Nephron (organoid): ENCODE measurements at regions not wholly inside any gene's neighbourhood (a gene's known extent, or its start where the extent isn't known, plus 50 kb on each side); places are given as distances from the start of the nearest gene placed in this dataset.

Experiments
- H3K27ac Mint-ChIP-seq, 3 experiments: 2 replicates each; pipeline ENCODE4 v1.8.0; 2020; ENCODE audit warnings: mixed read lengths in 3 of 3, mild to moderate bottlenecking in 2 of 3, moderate library complexity in 1 of 3
- H3K27me3 Mint-ChIP-seq: 2 replicates; pipeline ENCODE4 v1.8.0; 2021; ENCODE audit warnings: low read depth, mild to moderate bottlenecking, moderate library complexity, mixed read lengths
- H3K36me3 Mint-ChIP-seq: 2 replicates; pipeline ENCODE4 v1.8.0; 2020; ENCODE audit warnings: low read depth, mixed read lengths
- H3K4me1 Mint-ChIP-seq: 2 replicates; pipeline ENCODE4 v1.8.0; 2020; ENCODE audit warnings: mixed read lengths
- H3K4me3 Mint-ChIP-seq, 3 experiments: 2 replicates each; pipeline ENCODE4 v1.8.0; 2020; ENCODE audit warnings: mild to moderate bottlenecking in 3 of 3, mixed read lengths in 3 of 3, moderate library complexity in 2 of 3
- H3K9me3 Mint-ChIP-seq: 2 replicates; pipeline ENCODE4 v1.8.0; 2020; ENCODE audit warnings: mixed read lengths
- TF ChIP-seq, protein P1 (sequence below), 3 experiments: fragments of 200-600 bp; sonication (generic); IDR thresholded peaks; one replicate each; pipeline ENCODE4 v1.5.0; 2021; ENCODE audit warnings: antibody characterized with exemption in 3 of 3; ENCODE audit not compliant: unreplicated experiment in 3 of 3

DNA sequence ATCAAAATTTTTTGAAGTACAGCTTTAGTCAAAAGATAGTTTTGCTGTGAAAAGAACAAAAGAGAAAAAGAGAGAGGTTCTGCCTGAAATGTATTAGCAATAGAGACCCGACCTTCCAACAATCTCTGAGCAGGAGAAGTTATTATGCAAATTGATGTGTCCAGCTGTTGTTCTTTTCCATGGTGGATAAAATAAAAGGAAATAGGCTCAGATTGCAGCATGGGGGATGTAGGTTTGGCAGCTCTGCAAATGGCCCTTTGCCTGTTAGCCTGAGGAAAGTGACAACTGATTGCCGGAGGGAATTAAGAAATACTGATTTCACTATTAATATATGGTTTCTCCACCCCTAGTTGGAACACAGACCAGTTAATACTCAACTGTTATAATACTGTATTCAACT, 1283.2 kb upstream of the NXPH2 start:
- no peaks in the 10 kb centered on the region for H3K27me3 Mint-ChIP-seq
- peak overlapping the region; percentile 31 to 86 (median 75) for H3K27ac Mint-ChIP-seq
- TF ChIP-seq, protein P1, sequence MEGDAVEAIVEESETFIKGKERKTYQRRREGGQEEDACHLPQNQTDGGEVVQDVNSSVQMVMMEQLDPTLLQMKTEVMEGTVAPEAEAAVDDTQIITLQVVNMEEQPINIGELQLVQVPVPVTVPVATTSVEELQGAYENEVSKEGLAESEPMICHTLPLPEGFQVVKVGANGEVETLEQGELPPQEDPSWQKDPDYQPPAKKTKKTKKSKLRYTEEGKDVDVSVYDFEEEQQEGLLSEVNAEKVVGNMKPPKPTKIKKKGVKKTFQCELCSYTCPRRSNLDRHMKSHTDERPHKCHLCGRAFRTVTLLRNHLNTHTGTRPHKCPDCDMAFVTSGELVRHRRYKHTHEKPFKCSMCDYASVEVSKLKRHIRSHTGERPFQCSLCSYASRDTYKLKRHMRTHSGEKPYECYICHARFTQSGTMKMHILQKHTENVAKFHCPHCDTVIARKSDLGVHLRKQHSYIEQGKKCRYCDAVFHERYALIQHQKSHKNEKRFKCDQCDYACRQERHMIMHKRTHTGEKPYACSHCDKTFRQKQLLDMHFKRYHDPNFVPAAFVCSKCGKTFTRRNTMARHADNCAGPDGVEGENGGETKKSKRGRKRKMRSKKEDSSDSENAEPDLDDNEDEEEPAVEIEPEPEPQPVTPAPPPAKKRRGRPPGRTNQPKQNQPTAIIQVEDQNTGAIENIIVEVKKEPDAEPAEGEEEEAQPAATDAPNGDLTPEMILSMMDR (IDR thresholded peaks at IDR 0.05; ENCODE audit: unreplicated experiment in 3 of 3) = no peak
- H3K4me1 Mint-ChIP-seq = peaks cover 21% of the 10 kb centered on the region
- peak overlapping the region in 1 of 3 experiments; percentile 3 for H3K4me3 Mint-ChIP-seq
- H3K36me3 Mint-ChIP-seq = no peaks in the 10 kb centered on the region
- no peaks in the 10 kb centered on the region for H3K9me3 Mint-ChIP-seq

DNA sequence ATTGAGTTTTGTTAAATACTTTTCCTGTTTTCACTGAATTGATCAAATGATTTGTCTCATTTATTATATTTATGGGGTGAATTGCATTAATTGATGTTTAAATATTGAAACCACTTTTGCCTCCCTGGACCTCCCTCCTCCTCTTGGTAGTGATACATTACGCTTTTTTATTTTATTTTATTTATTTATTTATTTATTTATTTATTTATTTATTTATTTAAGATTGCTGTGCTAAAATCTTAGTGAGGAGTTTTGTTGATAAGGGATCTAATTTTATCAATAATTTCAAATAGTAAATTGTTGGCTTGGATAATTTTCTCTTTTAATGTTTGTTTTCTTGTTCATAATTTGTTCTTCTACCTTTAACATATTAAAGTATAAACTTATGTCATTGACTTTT, 1281.0 kb upstream of the NXPH2 start:
- H3K27ac Mint-ChIP-seq = no peak overlapping the region
- no peaks in the 10 kb centered on the region for H3K36me3 Mint-ChIP-seq
- H3K4me1 Mint-ChIP-seq = peaks cover 16% of the 10 kb centered on the region

DNA sequence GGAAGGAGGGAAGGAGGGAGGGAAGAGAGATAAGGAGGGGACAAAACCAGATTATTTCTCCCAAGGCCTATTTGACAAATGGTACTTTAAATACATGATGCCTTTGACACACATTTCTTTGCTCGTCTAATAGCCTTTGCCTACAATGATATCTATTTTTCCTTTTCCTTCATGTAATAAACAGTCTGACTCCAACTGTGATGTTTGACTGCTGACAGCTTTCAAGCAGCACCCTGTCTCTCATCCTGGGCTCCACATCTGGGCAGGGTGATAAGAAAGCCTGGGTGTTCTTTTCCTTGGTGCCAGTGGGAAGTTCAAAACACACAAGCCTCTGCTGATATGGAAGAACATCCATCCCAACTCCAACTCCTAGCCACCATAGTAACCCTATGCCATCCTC, 1277.7 kb upstream of the NXPH2 start:
- H3K4me3 Mint-ChIP-seq = no peak overlapping the region
- no peaks in the 10 kb centered on the region for H3K9me3 Mint-ChIP-seq
- peaks cover 2% of the 10 kb centered on the region for H3K4me1 Mint-ChIP-seq
- H3K27ac Mint-ChIP-seq = no peak overlapping the region
- no peaks in the 10 kb centered on the region for H3K27me3 Mint-ChIP-seq
- H3K36me3 Mint-ChIP-seq = no peaks in the 10 kb centered on the region
- TF ChIP-seq, protein P1 (IDR thresholded peaks at IDR 0.05; ENCODE audit: unreplicated experiment in 3 of 3) = no peak

More for the DNA sequence above, 1281.0 kb upstream of the NXPH2 start:
- no peaks in the 10 kb centered on the region for H3K9me3 Mint-ChIP-seq
- H3K4me3 Mint-ChIP-seq = no peak overlapping the region
- H3K27me3 Mint-ChIP-seq = no peaks in the 10 kb centered on the region
- TF ChIP-seq, protein P1 (IDR thresholded peaks at IDR 0.05; ENCODE audit: unreplicated experiment in 3 of 3) = no peak

DNA sequence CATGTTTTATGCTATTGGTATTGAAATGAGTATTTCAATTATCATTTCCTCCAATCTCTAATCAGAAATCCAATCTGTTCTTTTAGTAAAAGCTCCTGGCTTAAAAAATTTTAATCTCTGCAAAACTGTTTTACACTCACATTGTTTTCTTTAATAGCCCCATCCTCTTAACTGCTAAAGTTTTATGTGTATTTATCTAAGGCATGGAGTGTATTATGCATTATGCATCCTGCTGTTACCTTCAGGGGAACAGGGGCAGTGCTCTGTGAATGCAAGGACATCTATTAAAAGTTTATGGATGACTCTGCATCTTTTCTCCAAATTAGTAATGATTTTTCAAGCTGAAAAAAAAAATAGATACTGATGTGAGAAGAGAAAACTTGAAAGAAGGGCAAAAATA, 1261.6 kb upstream of the NXPH2 start:
- no peaks in the 10 kb centered on the region for H3K27me3 Mint-ChIP-seq
- peaks cover 19% of the 10 kb centered on the region for H3K9me3 Mint-ChIP-seq
- no peaks in the 10 kb centered on the region for H3K36me3 Mint-ChIP-seq
- no peak overlapping the region for H3K27ac Mint-ChIP-seq
- H3K4me1 Mint-ChIP-seq = no peaks in the 10 kb centered on the region
- H3K4me3 Mint-ChIP-seq = no peak overlapping the region
- TF ChIP-seq, protein P1 (IDR thresholded peaks at IDR 0.05; ENCODE audit: unreplicated experiment in 3 of 3) = no peak

DNA sequence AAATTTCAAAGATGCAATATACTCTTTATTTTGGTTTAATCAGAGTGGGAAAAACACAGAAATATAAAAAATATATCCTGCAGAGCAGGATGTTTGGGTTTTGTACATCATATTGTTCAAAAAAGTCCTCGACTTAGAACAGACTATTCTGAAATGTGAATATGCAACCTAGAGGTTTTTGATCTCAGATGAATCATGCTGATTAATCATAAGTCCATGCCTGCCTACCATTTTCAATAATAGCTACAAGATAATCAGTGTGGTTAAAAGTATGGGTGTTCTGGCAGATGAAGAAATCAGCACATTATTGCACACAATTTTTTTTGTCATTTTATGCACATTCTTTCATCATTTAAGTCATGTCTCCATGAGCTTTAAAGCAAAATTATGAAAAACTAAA, 1261.0 kb upstream of the NXPH2 start:
- TF ChIP-seq, protein P1 (IDR thresholded peaks at IDR 0.05; ENCODE audit: unreplicated experiment in 3 of 3) = no peak
- Mint-ChIP-seq H3K4me3 (no peak overlapping the region), H3K27ac (no peak overlapping the region), H3K9me3 (peaks cover 22% of the 10 kb centered on the region), H3K27me3 (no peaks in the 10 kb centered on the region), H3K4me1 (no peaks in the 10 kb centered on the region), H3K36me3 (no peaks in the 10 kb centered on the region)

DNA sequence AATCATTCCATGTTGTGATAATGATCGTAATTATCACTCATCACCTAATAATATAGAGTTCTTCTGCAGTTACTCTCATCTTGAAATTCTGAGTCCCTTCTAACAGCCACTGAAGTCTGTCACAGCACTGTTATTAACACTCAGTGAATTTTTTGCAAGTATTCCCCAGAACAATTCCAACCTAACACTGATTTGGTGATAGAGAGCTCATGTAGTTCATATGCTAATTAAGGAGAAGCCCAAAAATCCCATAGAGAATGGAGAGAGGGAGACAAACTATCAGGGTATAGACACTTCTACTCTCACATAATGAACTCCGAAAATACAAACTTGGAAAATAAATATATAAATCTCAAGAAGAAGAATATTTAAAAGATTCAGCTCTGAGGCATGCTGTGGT, 1253.4 kb upstream of the NXPH2 start:
- H3K27me3 Mint-ChIP-seq = no peaks in the 10 kb centered on the region
- H3K4me1 Mint-ChIP-seq = no peaks in the 10 kb centered on the region
- H3K36me3 Mint-ChIP-seq = no peaks in the 10 kb centered on the region
- no peak overlapping the region for H3K4me3 Mint-ChIP-seq
- H3K9me3 Mint-ChIP-seq = peaks cover 18% of the 10 kb centered on the region
- H3K27ac Mint-ChIP-seq = no peak overlapping the region
- TF ChIP-seq, protein P1 (IDR thresholded peaks at IDR 0.05; ENCODE audit: unreplicated experiment in 3 of 3) = no peak
